GM20431 (cell line): ENCODE measurements at regions not wholly inside any gene's neighbourhood (a gene's known extent, or its start where the extent isn't known, plus 50 kb on each side); places are given as distances from the start of the nearest gene placed in this dataset.

Experiments
- in situ Hi-C: fragments of 300-500 bp; cut with MseI, MboI; formaldehyde crosslinking; loops from one replicate; pipeline ENCODE4 v1.15.0; 2020; ENCODE audit warnings: low sequenced_read_pairs; ENCODE audit not compliant: unreplicated experiment

DNA sequence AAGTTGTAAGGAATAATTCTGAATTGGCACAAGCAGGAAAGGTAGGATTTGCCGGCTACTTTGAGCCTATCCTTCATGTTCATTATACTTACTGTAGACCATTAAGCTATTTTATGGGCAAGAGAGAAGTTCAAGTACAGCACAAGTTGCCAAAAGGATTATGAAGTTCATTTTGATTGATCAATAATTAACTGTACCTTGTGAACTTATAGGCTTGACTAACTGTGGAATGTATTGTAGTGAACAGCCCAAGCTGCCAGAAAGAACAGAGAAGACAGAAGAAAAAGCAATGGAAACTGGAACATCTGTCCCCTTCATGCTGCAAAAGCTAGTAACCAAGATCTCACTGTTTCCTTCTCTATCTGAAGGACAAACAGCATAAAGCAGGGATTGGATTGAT is 810.1 kb upstream of the ZEB2 start:
- in situ Hi-C loops: no loop called here

DNA sequence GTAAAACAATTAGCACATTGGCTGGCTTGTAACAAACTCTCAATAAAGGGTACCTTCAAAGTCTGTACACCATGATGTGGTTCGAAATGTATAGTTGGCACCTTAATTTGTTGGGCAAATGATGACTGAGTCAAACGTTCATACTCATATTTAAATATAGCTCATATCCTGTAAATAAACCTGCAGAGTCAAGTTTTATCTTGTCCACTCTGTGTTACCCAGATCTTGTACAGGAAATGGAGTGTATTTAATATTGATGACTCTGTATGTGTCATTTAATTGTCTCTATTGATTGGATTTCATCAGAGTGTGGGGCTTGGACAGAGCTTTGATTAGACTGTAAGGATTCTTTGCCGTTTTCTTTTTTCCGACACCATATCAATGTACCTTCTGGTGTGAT is 805.6 kb upstream of the ZEB2 start:
- in situ Hi-C loops: no loop called here

DNA sequence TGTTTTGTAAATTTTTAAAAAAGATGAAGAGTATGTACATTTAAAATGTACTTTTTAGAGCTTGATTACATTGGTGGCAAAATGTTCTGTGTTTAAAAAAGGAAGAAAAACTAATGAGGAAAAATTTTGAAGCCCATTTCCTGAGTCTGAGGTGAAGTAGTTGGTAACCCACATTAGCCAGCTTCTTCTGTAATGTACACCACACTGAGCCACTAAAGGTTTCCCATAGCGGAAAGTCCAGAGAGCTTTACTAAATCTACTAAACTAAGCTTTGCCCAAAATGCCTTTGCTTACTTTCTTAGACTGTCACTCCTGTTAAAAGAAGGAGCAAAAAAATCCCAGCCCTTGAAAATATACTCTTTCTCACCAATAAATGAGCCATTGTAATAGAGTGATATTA is 804.8 kb upstream of the ZEB2 start:
- in situ Hi-C loops: no loop called here

DNA sequence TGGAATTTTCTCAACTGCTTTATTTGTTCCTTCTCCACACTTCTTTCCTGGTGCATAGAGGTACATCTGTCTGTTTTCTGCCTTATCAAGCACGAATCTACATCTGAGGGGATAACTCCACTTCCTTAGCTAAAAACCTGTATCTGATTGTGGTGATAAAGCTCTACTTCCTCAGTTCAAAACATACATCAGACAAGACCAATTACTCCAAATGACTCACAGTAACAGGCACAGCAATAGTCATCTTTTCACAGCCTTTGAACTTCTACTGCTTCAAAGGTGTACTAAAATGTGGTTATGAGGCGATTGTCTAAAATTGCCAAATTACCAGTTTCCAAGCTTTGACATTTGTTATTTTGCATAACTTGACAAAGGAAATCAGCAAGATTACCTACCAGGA is 803.6 kb upstream of the ZEB2 start:
- in situ Hi-C loops: no loop called here

DNA sequence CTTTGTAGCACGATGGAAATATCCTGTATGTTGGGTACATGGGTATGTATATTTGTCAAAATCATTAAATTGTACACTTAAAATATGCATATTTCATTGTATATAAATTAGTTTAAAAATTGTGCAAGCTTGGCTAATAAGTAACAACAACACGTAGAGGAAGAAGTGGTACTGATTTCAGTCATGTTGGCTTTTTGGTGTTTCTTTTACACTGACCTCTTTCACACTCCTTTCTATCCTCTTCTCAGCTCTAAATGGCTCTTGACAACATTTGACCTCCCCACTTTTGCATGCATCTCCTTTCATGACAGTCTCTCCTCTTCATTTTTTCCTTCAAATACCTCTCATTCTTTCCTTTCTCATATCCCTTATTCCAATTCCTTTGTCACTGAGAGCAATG is 801.4 kb upstream of the ZEB2 start:
- in situ Hi-C loops: no loop called here

DNA sequence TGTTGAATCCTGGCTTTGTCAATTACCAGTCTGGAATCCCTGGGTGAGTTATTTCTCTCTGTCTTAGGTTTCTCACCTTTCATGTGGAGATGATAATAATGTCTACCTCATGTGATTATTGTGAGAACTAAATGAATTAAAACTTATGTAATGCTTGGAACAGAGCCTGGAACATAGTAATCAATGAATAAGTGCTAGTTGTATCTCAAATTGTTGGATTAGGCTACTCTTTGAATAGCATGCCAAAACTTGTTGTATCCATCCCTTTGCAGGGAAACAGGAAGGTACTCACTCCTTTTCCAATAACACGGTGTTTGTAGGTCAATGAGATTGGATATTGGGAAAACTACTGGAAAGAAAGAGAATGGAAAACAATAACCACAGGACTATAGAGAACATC is 796.6 kb upstream of the ZEB2 start:
- in situ Hi-C loops: no loop called here

DNA sequence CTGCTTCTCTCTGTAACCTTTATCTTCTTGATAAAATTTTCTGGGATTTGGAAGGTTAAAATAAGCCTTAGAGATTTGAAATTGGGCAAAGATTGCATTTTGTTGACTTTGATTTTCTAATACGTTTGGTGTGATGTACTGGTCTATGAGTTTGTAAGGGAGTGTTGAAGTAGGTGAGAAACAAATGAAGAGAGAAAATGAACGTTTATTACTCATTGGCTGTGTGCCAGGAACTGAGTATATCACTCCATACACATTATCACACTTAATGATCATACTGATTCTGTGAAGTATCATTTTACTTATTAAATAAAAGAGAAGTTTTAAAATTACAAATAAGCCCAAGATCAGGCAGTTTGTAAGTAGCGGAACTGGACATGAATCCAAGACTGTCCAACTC is 795.1 kb upstream of the ZEB2 start:
- in situ Hi-C loops: no loop called here

DNA sequence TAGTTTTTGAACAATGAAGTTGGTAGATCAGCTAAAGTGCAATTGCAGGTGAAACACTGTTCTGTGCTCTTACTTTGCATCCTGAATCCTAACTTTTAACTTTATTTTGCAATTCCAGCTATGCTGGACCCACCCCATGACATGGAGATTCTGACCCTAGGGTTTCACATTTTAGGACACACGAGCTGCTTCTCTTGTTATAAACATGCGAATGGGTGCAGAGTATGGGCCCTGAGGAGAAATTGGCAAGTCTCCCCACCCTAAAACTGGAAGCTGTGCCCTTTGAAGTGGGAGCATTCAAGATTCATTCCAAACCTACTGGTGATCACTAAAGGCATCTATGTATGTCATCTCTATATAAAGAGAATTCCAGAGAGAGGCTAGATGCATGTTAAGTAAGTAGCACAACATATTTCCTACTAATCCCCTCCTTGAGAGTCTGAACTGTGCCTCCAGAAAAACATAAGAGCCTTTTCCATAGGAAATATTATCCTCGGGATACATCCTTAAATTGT is 794.3 kb upstream of the ZEB2 start:
- in situ Hi-C loops: no loop called here

DNA sequence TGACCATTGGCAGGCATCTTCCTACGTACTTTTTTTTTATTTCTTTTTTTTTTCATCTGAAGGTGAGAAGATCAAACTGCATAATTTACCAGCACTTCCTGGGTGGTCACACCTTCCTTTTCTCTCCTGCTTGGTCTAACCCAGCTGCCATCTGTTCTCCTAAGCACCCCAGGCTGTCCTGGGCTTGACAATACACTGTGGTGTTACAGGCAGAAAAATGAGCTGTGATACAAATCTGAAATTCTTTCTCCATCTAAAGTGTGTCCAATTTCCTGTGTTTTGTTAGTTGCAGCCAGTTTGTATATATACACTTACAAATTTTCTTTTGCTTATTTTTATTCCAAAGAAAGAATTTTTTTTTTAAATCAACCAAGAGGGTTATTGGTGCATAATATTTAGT is 786.0 kb upstream of the ZEB2 start:
- in situ Hi-C loops: no loop called here

DNA sequence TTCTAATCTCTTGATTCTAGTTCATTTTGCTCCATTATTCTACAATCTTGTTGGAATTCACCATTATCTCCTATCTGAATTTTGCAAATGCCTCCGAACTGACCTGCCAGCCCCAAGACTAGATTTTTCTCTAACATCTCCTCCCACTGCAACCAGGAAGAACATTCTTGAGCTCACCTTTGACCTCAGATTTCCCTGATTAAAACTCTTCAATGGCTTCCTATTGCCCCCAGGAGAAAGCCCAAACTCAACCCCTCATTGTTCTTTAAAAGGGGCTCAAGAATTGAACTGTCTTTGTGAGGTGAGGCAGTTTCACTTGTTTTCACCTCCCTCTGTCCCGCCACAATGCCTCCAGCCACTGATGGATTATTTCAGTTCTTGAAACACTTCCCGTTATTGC is 784.6 kb upstream of the ZEB2 start:
- in situ Hi-C loops: no loop called here

DNA sequence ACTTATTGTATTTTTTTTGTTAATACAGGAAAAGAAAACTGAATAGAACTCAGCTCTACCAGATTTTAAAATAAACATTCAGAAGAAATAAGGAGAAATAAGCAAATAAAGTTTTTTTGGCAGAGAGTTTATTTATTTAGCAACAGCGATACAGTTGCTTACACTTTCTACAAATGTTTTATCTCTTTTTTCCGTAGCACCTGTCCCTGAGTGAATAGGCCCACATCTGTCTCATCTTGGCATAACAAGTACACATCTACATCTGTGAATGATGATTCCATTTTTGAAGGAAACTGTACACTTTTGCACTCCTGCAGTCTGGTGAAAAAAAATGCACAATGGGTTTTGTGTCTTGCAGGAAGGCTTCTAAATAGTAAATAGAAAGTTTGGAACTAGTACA is 783.6 kb upstream of the ZEB2 start:
- in situ Hi-C loops: no loop called here

DNA sequence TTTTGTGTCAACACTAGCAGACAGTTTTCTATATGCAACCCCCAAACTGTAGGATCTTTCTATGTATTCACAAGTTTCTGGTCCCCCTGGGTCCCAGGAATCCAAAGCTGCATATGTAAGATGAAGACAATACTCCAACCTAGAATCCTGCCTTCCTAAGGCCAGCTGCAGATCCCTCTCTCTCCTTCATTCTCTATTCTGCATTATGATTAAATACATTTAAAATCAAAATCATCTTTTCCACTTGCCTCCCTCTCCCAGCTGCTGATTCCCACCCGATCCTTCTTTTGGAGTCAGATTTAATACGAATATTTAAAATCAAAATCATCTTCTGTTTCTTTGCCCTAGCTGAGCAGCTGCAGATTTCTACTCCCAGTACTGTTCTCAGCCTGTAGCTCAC is 783.0 kb upstream of the ZEB2 start:
- in situ Hi-C loops: no loop called here

DNA sequence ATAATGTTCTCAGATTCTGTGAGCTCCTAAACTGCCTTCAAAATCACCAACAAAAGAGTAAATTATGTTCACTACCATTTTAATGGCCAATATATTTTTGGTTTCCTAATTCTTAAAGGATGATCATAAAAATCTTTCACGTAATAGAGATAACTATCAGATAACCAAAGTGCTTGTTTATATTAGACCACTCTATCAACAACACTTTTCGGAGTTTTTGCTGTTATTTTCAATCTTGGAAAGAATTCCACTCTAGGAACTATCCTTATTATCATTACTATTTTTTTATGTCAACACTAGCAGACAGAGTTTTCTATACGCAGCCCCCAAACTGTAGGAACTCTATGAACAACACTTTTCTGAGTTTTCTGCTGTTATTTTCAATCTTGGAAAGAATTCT is 782.5 kb upstream of the ZEB2 start:
- in situ Hi-C loops: no loop called here

DNA sequence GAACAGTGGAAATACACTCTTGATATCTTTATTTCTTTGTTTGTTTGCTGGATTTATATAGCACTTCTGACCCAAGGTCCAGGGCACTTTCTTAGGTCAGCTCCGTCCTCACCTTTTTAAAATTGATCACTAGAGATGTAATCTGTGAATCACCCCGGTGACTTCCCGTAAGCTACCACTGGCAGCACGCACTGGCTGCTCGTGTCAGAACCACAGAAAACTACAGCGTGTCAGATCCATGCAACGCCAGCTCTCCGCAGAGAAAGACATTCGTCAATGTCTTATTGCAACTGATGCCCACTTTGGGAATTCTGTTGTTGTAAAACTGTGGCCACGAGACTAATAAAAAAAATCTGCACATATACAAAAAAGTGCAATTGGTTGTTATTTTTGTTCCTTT is 779.4 kb upstream of the ZEB2 start:
- in situ Hi-C loops: no loop called here

DNA sequence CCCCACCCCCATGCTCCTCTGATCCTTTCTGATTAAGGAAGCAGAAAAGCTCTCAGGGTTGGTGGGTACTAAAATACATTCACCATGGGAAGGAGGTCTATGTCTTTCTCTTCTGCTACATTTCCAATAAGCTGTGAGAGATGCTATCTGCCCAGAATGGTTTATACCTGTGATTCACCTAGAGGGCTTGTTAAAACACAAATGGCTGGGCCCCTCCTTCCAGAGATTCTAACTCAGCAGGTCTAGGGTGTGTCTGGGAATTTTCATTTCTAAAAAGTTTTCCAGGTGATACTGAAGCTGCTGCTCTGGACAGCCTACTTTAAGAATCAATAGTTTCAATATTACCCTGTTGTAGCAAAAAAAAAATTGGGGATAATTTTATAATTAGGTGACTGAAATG is 772.2 kb upstream of the ZEB2 start:
- in situ Hi-C loops: no loop called here

DNA sequence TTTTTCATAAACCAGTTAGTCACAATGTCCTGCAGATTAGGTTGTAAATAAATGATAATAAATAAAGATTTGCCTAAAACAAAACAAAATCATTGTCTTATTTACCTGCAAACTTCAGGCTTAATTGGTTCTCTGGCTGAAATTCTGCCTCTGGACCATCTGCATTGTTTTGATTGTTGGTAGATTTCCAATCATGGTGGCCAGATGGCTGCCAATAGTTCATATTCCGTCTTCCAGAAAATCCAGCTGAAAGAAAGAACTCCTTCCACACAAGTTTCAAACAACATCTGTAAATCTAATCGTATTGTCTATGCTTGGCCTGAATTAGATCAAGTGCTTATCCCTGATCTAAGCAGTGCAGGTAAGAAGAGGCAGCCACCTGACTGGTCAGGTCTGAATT is 771.1 kb upstream of the ZEB2 start:
- in situ Hi-C loops: no loop called here

DNA sequence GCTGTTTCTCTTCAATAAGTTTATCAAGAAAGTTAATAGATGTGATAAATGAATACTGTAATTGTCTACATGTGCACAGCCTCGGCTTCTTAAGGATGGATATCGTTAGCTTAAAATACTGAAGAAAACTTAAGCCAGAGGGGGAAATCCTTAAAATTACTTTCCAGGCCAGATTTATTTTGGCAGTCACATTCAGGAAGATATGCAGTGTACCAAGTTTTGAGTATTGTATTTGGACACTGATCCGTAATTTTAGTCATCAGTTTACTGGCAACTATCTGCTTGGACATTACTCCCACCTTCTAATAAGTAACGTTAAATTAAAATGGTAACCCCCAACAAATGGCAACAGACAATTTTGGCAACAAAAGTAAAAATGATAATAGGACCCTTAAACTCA is 770.0 kb upstream of the ZEB2 start:
- in situ Hi-C loops: no loop called here

DNA sequence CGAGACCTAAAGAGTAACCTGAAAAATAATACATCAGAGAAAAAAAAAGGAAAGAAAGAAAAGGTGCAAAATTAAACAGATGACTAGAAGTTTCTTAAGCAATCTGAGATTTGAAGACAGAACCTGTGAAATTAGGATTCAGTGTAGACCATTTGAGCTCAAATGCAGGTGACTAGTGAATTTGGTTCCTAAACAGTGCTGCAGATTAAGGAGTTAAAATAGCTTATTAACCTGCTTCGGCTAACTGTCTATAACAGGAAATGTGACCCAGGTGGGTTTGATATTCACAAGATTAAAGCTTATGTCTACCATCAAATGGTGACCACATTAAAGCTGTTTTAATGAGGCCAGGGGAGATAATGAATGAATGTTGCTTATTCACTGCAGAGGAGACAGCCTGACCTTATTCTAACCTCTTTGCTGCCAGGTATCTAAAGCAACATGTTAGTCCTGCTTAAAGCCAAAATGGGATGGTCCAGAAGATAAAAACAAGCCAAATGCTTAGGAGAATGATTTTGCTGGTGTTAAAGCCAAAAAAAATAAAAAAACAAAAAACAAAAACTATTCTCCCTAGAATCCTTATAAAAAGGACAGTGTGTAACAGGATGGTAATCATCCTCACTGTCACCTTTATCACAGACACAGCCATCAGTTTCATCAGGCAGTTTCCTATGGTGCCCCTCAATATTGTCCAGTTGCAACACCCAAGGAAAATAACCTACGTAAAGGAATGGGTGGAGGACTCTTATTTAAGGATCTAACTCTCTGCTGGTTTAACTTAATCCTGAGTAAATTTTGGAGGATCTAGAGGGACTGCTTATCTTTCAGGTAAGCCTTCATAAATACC is 769.0 kb upstream of the ZEB2 start:
- in situ Hi-C loops: no loop called here

DNA sequence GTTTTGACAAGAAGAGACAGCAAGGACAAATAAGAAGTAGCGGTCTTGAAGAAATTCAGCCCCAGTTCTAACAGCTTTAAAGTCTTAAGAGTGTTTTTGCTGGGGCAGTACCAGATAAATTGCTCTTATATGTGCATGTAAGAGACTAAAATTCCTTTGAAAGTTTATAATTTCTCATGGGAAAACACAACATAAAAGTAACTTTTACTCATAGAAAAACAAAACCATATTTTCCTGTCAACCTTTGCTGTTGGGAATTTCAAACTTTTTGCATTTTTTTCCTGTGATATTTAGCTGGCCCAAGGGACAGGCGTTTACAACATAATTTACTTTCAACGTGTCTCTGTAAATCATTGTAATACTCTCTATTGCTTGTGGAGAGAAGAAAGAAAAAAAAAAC is 767.8 kb upstream of the ZEB2 start:
- in situ Hi-C loops: no loop called here

DNA sequence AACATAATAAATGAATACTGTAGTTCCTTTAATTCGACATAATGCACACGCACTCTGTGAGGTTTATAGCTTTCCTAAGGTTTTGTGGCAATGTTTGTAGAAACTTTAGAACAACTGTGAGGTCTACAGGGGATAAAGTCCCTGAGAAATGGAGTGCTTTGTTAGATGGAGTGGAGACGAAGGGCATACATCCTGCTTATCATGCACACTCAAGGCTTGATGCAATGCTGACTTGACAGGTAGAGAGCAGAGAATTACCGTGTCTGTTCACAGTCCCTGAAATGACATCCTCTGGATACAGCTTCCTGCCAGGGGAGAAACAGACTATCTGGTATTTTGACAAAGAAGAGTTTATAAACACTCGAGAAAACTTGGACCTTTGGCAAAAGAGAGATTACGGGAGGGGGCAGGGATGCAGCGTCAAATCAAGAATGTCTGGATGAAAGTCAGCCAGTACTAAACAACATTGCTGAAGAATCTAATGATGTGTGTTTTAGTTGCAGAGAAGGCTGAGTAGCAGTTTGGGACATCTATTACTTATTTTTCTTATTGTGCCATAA is 766.9 kb upstream of the ZEB2 start:
- in situ Hi-C loops: no loop called here

DNA sequence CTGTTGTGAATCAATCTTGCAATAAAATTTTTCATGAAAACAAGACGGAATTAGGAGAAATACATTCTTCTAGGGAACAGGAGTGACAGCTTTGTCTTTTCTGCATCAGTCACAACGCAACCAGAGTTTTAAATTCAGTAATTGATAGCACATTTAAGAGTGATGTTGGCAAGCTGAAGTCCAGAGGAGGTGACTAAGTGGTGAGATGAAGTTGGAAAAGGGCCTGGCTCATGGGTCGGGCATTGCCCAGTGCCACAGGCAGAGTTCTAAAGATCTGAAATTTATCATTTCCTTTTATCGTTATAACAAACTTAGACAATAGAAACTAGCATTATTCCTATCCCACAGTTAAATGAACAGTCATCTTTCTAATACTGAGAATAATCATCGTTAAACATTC is 764.6 kb upstream of the ZEB2 start:
- in situ Hi-C loops: no loop called here

DNA sequence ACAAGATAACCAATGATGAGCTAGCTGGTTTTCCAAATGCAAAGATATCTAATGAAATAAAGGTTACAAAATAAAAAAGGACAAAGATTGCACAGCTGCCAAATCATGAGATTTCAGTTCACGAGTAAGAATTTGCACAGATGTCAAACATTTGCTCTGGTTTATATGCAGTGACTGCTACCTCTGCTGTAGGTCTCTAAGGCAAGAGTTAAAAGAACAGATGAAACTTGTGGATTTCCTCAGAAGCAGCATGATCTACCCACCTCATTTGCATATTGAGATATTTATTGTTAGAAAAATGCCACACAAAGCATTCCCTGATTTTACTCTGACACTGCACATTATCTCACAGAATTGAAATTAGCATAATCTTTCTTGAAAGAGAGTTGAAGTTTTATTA is 763.2 kb upstream of the ZEB2 start:
- in situ Hi-C loops: no loop called here
